GM12878 (cell line): ENCODE measurements at regions not wholly inside any gene's neighbourhood (a gene's known extent, or its start where the extent isn't known, plus 50 kb on each side); places are given as distances from the start of the nearest gene placed in this dataset.
A peak's percentile ranks its signal among the peaks of the same experiment; 100 is the strongest.

Experiments used
- ATAC-seq: fragments of 200-7000 bp; cut with Tn5 transposase; 3 replicates; pipeline ENCODE4 v1.9.1; 2020; ENCODE audit warnings: mild to moderate bottlenecking, moderate library complexity
- BruUV-seq: library from RNA; stranded (reverse); fragments of 400-500 nt; replicated peaks from 2 replicates; lab custom pipeline; 2021; lab: Mats Ljungman, UMichigan
- CTCF ChIA-PET: fragments of 300-600 bp; sonication (Branson Sonifier 250); formaldehyde crosslinking; extraction: SDS; loops from one replicate; lab custom pipeline; 2021; ENCODE audit warnings: inconsistent platforms; lab: Yijun Ruan, JAX
- POLR2A ChIA-PET: fragments of 350-600 bp; formaldehyde crosslinking; extraction: SDS; loops from one replicate; lab custom pipeline; 2021; ENCODE audit warnings: inconsistent platforms; lab: Charles Lee
- RAD21 ChIA-PET: fragments of 300-600 bp; sonication (Branson Sonifier 250); formaldehyde crosslinking; loops from one replicate; lab custom pipeline; 2023; ENCODE audit warnings: antibody characterized with exemption; ENCODE audit not compliant: unreplicated experiment; lab: Charles Lee
- SMC1A ChIA-PET: fragments of 300-600 bp; sonication (Branson Sonifier 250); formaldehyde crosslinking; loops from one replicate; lab custom pipeline; 2023; ENCODE audit not compliant: unreplicated experiment, uncharacterized antibody; lab: Charles Lee
- DNase-seq: peaks from one replicate; pipeline ENCODE4 v3.0.0-alpha.2; 2011; ENCODE audit warnings: low read depth, low spot score
- FAIRE-seq: peaks from 3 replicates; lab custom pipeline; 2011; peaks lifted over from hg19 to GRCh38; lab: Jason Lieb, UNC
- H2AFZ ChIP-seq: 2 replicates; pipeline ENCODE4 v1.6.0; 2011; ENCODE audit warnings: low read depth, low read length, control low read depth; ENCODE audit not compliant: control insufficient read depth
- H3K27ac ChIP-seq: 2 replicates; pipeline ENCODE4 v1.5.1; 2011; ENCODE audit warnings: control low read depth; ENCODE audit not compliant: control insufficient read depth, insufficient read depth
- H3K27me3 ChIP-seq, 2 experiments: replicated peaks in 1 of 2; 2 replicates each; pipeline versions ENCODE4 v1.6.0 to v1.6.1; 2011; ENCODE audit warnings: low read length in 1 of 2; ENCODE audit not compliant: control insufficient read depth in 2 of 2, insufficient read depth in 2 of 2
- H3K36me3 ChIP-seq, 2 experiments: 2 replicates each; pipeline ENCODE4 v1.5.1; 2011; ENCODE audit warnings: low read length in 1 of 2; ENCODE audit not compliant: control insufficient read depth in 2 of 2, insufficient read depth in 2 of 2
- H3K4me1 ChIP-seq: 2 replicates; pipeline ENCODE4 v1.6.1; 2011; ENCODE audit warnings: mild to moderate bottlenecking, low read length, moderate library complexity, mixed read lengths; ENCODE audit not compliant: control insufficient read depth, insufficient read depth
- H3K4me2 ChIP-seq: 2 replicates; pipeline ENCODE4 v1.6.0; 2011; ENCODE audit warnings: control low read depth; ENCODE audit not compliant: control insufficient read depth, insufficient read depth
- H3K4me3 ChIP-seq: fragments of 200-600 bp; sonication (generic); 2 replicates; pipeline ENCODE4 v1.5.1; 2016
- H3K79me2 ChIP-seq: 2 replicates; pipeline ENCODE4 v1.6.0; 2011; ENCODE audit warnings: low read length; ENCODE audit not compliant: control insufficient read depth, insufficient read depth
- H3K9ac ChIP-seq: 2 replicates; pipeline ENCODE4 v1.8.0; 2011; ENCODE audit warnings: low read length, control low read depth, mixed read lengths; ENCODE audit not compliant: control insufficient read depth, insufficient read depth
- H3K9me3 ChIP-seq: replicated peaks from 3 replicates; pipeline ENCODE4 v1.5.1; 2011; ENCODE audit warnings: mild to moderate bottlenecking, low read length; ENCODE audit not compliant: control insufficient read depth, insufficient read depth
- H4K20me1 ChIP-seq: 2 replicates; pipeline ENCODE4 v1.6.0; 2011; ENCODE audit not compliant: control insufficient read depth, insufficient read depth
- ASH2L ChIP-seq: fragments of 300-600, 200-600 bp; sonication (generic); IDR thresholded peaks from 2 replicates; pipeline ENCODE4 v1.6.1; 2017; ENCODE audit warnings: low read depth, mild to moderate bottlenecking, borderline replicate concordance
- ATF3 ChIP-seq: IDR thresholded peaks from 2 replicates; pipeline ENCODE4 v1.6.1; 2011; ENCODE audit warnings: low read depth, mild to moderate bottlenecking, low read length, moderate library complexity, borderline replicate concordance; ENCODE audit errors: extremely low read depth
- BHLHE40 ChIP-seq, 2 experiments: fragments of 450-650 bp in 1 of 2; IDR thresholded peaks; 2 replicates each; pipeline ENCODE4 v1.6.1; 2011 to 2017; ENCODE audit warnings: low read depth in 2 of 2, borderline replicate concordance in 1 of 2, improper control_type of control experiment in 1 of 2, low read length in 1 of 2, mild to moderate bottlenecking in 1 of 2
- HCFC1 ChIP-seq: fragments of 150-350 bp; IDR thresholded peaks from 2 replicates; pipeline ENCODE4 v1.6.1; 2014; ENCODE audit warnings: low read length
- KLF5 ChIP-seq: fragments of 450-650 bp; IDR thresholded peaks from 2 replicates; pipeline ENCODE4 v1.6.1; 2014; ENCODE audit warnings: mild to moderate bottlenecking; ENCODE audit not compliant: partially characterized antibody
- NFXL1 ChIP-seq: fragments of 450-650 bp; IDR thresholded peaks from 2 replicates; pipeline ENCODE4 v1.6.1; 2017; ENCODE audit warnings: antibody characterized with exemption, mild to moderate bottlenecking, borderline replicate concordance
- NFYB ChIP-seq: IDR thresholded peaks from 2 replicates; pipeline ENCODE4 v1.6.1; 2011; ENCODE audit warnings: low read depth, mild to moderate bottlenecking, low read length, improper control_type of control experiment, moderate library complexity; ENCODE audit not compliant: insufficient read depth
- NR2C2 ChIP-seq: IDR thresholded peaks from 2 replicates; pipeline ENCODE4 v1.6.1; 2011; ENCODE audit warnings: borderline replicate concordance, low read depth; ENCODE audit not compliant: control insufficient read depth, insufficient read length
- RAD21 ChIP-seq: IDR thresholded peaks from 2 replicates; pipeline ENCODE4 v1.6.1; 2011; ENCODE audit warnings: mild to moderate bottlenecking, low read depth, low read length, moderate library complexity; ENCODE audit not compliant: insufficient read depth
- RAD51 ChIP-seq: fragments of 450-650 bp; IDR thresholded peaks from 2 replicates; pipeline ENCODE4 v1.6.1; 2016; ENCODE audit warnings: moderate library complexity, mild to moderate bottlenecking, inconsistent platforms
- SIX5 ChIP-seq: IDR thresholded peaks from 2 replicates; pipeline ENCODE4 v1.6.1; 2011; ENCODE audit warnings: mild to moderate bottlenecking, low read depth, low read length, moderate library complexity; ENCODE audit not compliant: severe bottlenecking
- USF1 ChIP-seq: IDR thresholded peaks from 2 replicates; pipeline ENCODE4 v1.6.1; 2011; ENCODE audit warnings: borderline replicate concordance, low read depth, mild to moderate bottlenecking, moderate library complexity, mixed read lengths, low read length; ENCODE audit not compliant: insufficient read depth; ENCODE audit errors: extremely low read length
- whole genome bisulfite sequencing: methylation state at CpG from one replicate; pipeline ENCODE4 v1.1.6; 2016; ENCODE audit warnings: low lambda C conversion rate; ENCODE audit not compliant: insufficient replicate concordance, insufficient coverage; ENCODE audit errors: missing lambda C conversion rate; 5-methylcytosine and 5-hydroxymethylcytosine counted together
- in situ Hi-C: fragments of 300-500 bp; cut with MboI; formaldehyde crosslinking; loops from 9 replicates; pipeline ENCODE4 v1.14.3; 2018; ENCODE audit warnings: mixed read lengths
- intact Hi-C: fragments of 100-400 bp; cut with micrococcal nuclease; formaldehyde crosslinking; loops from one replicate; pipeline ENCODE4 v1.14.2; 2022; ENCODE audit not compliant: unreplicated experiment
- TF ChIP-seq, protein P1 (sequence below): IDR thresholded peaks from 2 replicates; pipeline ENCODE4 v1.6.1; 2011; ENCODE audit warnings: low read depth, low read length, improper control_type of control experiment, borderline replicate concordance

GRCh38 chr6:130615816-130616215, 211.4 kb upstream of the SMLR1 start:
- Histone ChIP-seq H3K9ac (no peak overlapping the region), H3K79me2 (no peaks in the 10 kb centered on the region)
- in situ Hi-C loops: no loop called here

More at GRCh38 chr6:130615816-130616215, 211.4 kb upstream of the SMLR1 start:
- H3K27me3 ChIP-seq: no peaks in the 10 kb centered on the region
- POLR2A ChIA-PET: interaction anchor here (1.0 kb wide), 1 partner anchor 9 kb away, joined by 4 read pairs; no protein-coding TSS in a partner anchor
- no peak overlapping the region for H3K4me3 ChIP-seq
- CTCF ChIA-PET: no interaction called here
- no peaks in the 10 kb centered on the region for H4K20me1 ChIP-seq
- intact Hi-C loops: no loop called here
- no peaks in the 10 kb centered on the region for H3K4me1 ChIP-seq
- TF ChIP-seq, protein P1, sequence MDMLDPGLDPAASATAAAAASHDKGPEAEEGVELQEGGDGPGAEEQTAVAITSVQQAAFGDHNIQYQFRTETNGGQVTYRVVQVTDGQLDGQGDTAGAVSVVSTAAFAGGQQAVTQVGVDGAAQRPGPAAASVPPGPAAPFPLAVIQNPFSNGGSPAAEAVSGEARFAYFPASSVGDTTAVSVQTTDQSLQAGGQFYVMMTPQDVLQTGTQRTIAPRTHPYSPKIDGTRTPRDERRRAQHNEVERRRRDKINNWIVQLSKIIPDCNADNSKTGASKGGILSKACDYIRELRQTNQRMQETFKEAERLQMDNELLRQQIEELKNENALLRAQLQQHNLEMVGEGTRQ: peak; percentile 21; the same call in 1 of the 2 replicates
- no peak for TF ChIP-seq NR2C2
- peak; percentile 43; the same call in 1 of the 2 replicates for TF ChIP-seq HCFC1
- no peak for TF ChIP-seq BHLHE40 (IDR thresholded peaks at IDR 0.05; ENCODE audit: borderline replicate concordance in 1 of 2, low read depth in 2 of 2, low read length in 1 of 2)
- peak; percentile 29; the same call in 1 of the 2 replicates for TF ChIP-seq RAD51
- TF ChIP-seq ASH2L: no peak
- peak; percentile 63 for TF ChIP-seq SIX5
- peak; percentile 26; the same call in 1 of the 2 replicates for TF ChIP-seq ATF3
- no peak for TF ChIP-seq NFXL1
- TF ChIP-seq NFYB: peak; percentile 84
- TF ChIP-seq USF1: peak; percentile 56
- TF ChIP-seq RAD21: no peak
- no peak for TF ChIP-seq KLF5
- SMC1A ChIA-PET: no interaction called here
- DNase-seq (no peak), ATAC-seq (peak; percentile 65), FAIRE-seq (no peak)
- H3K36me3 ChIP-seq: no peaks in the 10 kb centered on the region
- H3K27ac ChIP-seq: no peak overlapping the region
- RAD21 ChIA-PET: no interaction called here
- H3K4me2 ChIP-seq: no peak overlapping the region
- WGBS: 35% methylated on average over 1 of the region's 1 CpG
- no TSS peak for BruUV-seq
- H2AFZ ChIP-seq: no peak overlapping the region
- H3K9me3 ChIP-seq: no peaks in the 10 kb centered on the region
